ENCODE measurements at regions not wholly inside any gene's neighbourhood (a gene's known extent, or its start where the extent isn't known, plus 50 kb on each side); places are given as distances from the start of the nearest gene placed in this dataset.

DNA sequence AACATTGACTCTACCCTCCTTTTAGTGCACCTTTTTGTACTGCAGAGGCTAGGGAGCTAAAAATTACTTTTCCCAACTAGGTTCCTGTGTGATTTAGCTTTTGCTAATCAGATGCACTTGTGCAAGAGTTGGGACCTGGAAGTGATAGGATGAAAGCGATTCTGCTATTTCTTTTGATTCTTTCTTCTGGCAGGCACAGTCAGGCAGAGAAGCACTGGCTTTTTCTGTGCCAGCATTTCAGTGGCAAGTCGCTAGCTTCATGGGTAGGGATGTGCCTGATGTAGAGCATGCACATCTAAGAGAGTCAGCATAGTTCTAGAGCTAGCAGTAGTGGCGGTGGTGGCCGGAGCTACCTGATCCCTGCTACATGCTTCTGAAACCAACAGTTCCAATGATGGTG is 89.8 kb downstream of the MDH1 start:
- TF ChIP-seq, protein P1, sequence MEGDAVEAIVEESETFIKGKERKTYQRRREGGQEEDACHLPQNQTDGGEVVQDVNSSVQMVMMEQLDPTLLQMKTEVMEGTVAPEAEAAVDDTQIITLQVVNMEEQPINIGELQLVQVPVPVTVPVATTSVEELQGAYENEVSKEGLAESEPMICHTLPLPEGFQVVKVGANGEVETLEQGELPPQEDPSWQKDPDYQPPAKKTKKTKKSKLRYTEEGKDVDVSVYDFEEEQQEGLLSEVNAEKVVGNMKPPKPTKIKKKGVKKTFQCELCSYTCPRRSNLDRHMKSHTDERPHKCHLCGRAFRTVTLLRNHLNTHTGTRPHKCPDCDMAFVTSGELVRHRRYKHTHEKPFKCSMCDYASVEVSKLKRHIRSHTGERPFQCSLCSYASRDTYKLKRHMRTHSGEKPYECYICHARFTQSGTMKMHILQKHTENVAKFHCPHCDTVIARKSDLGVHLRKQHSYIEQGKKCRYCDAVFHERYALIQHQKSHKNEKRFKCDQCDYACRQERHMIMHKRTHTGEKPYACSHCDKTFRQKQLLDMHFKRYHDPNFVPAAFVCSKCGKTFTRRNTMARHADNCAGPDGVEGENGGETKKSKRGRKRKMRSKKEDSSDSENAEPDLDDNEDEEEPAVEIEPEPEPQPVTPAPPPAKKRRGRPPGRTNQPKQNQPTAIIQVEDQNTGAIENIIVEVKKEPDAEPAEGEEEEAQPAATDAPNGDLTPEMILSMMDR (IDR thresholded peaks at IDR 0.05 in 4 of 5, conservative IDR thresholded peaks at IDR 0.05 in 1 of 5) = no peak
- TF ChIP-seq POLR2A (IDR thresholded peaks at IDR 0.05) = no peak

Measured in gastrocnemius medialis (tissue), 4 donors.